AG04450 (cell line): ENCODE measurements at regions not wholly inside any gene's neighbourhood (a gene's known extent, or its start where the extent isn't known, plus 50 kb on each side); places are given as distances from the start of the nearest gene placed in this dataset. TPM values are rescaled to one million over a fixed set of nuclear protein-coding genes. Genes with fewer than 3 reads are reported as not detected.

Experiments used
- CTCF ChIA-PET: fragments of 300-600, 350-600 bp; formaldehyde crosslinking; extraction: SDS; loops from one replicate; lab custom pipeline; 2022; ENCODE audit warnings: antibody characterized with exemption, inconsistent platforms; lab: Charles Lee
- POLR2A ChIA-PET: fragments of 350-600 bp; formaldehyde crosslinking; extraction: SDS; loops from one replicate; lab custom pipeline; 2021; ENCODE audit warnings: antibody characterized with exemption, inconsistent platforms; lab: Yijun Ruan, JAX
- DNase-seq: peaks from one replicate; pipeline ENCODE4 v3.0.0-alpha.2; 2011; ENCODE audit warnings: low read depth, low spot score
- H3K27ac ChIP-seq: one replicate; pipeline ENCODE4 v1.5.1; 2012; ENCODE audit warnings: low read depth, low read length, control low read depth
- H3K27me3 ChIP-seq: one replicate; pipeline ENCODE4 v1.6.0; 2012; ENCODE audit warnings: low read length; ENCODE audit not compliant: control insufficient read depth, insufficient read depth
- H3K4me3 ChIP-seq: 2 replicates; pipeline ENCODE4 v1.5.1; 2011; ENCODE audit warnings: mild to moderate bottlenecking, low read depth, low read length, control low read depth
- H3K9me3 ChIP-seq: 2 replicates; pipeline ENCODE4 v1.5.1; 2012; ENCODE audit warnings: low read length; ENCODE audit not compliant: control insufficient read depth, insufficient read depth
- small RNA-seq: library from RNA; depleted of rRNA; stranded (forward); fragments of <200 nt; gene quantifications from one replicate; pipeline ENCODE3, GENCODE V24; 2012; ENCODE audit warnings: low read depth; ENCODE audit not compliant: insufficient read length
- TF ChIP-seq, protein P1 (sequence below): IDR thresholded peaks from 2 replicates; pipeline ENCODE4 v1.5.1; 2011; ENCODE audit warnings: low read depth, low read length, control low read depth, inconsistent platforms

DNA sequence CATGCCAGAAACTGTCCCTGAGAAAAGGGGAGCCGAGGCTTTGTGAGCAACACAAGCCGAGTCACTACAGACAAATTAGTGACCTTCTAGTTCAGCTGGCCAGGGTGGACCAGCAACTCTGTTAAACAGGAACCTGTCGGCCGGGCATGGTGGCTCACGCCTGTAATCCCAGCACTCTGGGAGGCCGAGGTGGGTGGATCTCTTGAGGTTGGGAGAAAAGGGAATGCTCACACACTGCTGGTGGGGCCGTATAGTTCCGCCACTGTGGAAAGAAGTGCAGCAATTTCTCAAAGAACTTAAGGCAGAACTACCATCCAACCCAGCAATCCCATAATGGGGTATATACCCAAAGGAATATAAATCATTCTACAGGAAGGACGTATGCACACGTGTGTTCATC, 67.8 kb downstream of the C16orf95 start:
- Histone ChIP-seq H3K27ac (no peak overlapping the region), H3K27me3 (peaks cover 22% of the 10 kb centered on the region), H3K9me3 (no peaks in the 10 kb centered on the region), H3K4me3 (no peak overlapping the region)
- TF ChIP-seq, protein P1, sequence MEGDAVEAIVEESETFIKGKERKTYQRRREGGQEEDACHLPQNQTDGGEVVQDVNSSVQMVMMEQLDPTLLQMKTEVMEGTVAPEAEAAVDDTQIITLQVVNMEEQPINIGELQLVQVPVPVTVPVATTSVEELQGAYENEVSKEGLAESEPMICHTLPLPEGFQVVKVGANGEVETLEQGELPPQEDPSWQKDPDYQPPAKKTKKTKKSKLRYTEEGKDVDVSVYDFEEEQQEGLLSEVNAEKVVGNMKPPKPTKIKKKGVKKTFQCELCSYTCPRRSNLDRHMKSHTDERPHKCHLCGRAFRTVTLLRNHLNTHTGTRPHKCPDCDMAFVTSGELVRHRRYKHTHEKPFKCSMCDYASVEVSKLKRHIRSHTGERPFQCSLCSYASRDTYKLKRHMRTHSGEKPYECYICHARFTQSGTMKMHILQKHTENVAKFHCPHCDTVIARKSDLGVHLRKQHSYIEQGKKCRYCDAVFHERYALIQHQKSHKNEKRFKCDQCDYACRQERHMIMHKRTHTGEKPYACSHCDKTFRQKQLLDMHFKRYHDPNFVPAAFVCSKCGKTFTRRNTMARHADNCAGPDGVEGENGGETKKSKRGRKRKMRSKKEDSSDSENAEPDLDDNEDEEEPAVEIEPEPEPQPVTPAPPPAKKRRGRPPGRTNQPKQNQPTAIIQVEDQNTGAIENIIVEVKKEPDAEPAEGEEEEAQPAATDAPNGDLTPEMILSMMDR: no peak
- ChIA-PET CTCF (interaction anchor here (0.9 to 1.6 kb wide), 2 partner anchors 46 to 187 kb away, joined by 3 to 4 read pairs; no protein-coding TSS in a partner anchor), POLR2A (no interaction called here)
- no peak for DNase-seq

DNA sequence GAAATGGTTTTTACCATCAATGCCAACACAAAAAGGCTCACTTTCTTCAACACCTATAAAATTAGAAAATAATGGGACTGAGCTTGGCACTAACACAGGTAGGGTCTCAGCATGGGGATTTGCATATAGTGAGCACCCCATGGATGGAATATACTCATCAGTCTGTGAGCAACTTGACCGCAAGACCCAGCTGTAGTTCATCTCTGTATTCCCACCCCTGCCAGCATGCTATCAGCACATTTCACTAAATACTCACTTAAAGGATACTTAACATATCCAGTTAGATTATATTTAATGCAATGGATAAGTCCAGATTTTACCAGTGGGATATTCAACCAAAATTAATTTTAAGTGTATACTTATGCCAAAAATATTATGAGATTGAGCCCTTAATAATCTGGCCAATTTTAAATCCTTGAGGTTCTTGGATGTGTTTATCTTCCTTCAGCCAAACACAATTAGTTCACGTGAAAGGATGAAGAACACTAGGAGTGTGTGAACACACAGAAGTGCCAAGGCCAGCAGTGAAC, 66.7 kb downstream of the C16orf95 start:
- Histone ChIP-seq H3K9me3 (no peaks in the 10 kb centered on the region), H3K4me3 (no peak overlapping the region), H3K27ac (no peak overlapping the region), H3K27me3 (peaks cover 16% of the 10 kb centered on the region)
- POLR2A ChIA-PET: no interaction called here
- DNase-seq: no peak
- TF ChIP-seq, protein P1: no peak
- CTCF ChIA-PET: interaction anchor here (0.9 kb wide), 1 partner anchor 188 kb away, joined by 3 read pairs; no protein-coding TSS in a partner anchor

DNA sequence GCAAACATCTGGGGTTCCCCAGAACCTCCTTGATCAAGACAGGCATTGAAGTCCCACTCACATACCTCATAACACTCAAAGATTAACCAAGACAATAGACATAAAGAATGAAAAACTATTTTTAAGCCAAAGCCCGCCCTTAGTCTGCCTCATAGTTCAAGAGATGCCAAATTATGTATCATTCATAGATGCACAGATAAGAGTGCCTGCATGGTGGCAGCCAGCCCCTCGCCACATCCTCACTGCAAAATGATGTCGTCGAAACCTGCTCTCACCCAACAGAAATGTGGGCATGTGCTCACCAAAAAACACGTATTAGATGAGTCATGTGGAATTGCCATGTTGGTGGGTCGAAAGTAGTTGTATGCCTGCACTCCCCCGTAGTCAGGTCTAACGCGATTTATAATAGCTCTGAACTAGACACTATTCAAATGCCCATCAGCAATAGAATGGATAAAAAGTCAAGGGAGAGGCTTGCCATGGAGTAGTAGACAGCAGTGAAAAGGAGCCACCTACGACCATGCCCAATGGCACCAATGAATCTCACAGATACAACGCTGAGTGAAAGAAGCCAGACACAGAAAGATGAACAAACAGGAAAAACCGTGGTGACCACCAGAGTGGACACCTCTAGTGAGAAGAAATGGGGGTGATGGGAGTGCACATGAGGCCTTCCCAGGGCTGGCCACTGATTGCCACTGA, 64.8 kb downstream of the C16orf95 start:
- ChIA-PET POLR2A (interaction anchor here (0.7 kb wide), 1 partner anchor 1054 kb away, joined by 5 read pairs; no protein-coding TSS in a partner anchor), CTCF (no interaction called here)
- TF ChIP-seq, protein P1: no peak

More for the DNA sequence above, 64.8 kb downstream of the C16orf95 start:
- Histone ChIP-seq H3K27me3 (peaks cover 14% of the 10 kb centered on the region), H3K4me3 (no peak overlapping the region), H3K27ac (no peak overlapping the region), H3K9me3 (no peaks in the 10 kb centered on the region)
- DNase-seq: no peak

Small RNA genes in the stretch of these regions (small RNA-seq; reads per million reads assigned to genes)
- not detected for gene AC093519.1
